KMS-11 (cell line): ENCODE measurements at regions not wholly inside any gene's neighbourhood (a gene's known extent, or its start where the extent isn't known, plus 50 kb on each side); places are given as distances from the start of the nearest gene placed in this dataset.
"Not testable (repeated sequence)": the region's sequence is repeated elsewhere in the genome, so short reads cannot be mapped to it uniquely, and the experiment has no call there.

Experiments
- H2AFZ ChIP-seq: fragments of 200-600 bp; sonication (generic); 2 replicates; pipeline ENCODE4 v1.6.1; 2016; ENCODE audit warnings: antibody characterized with exemption, mixed run types, low read depth
- H3K27ac ChIP-seq: fragments of 200-600 bp; sonication (generic); 2 replicates; pipeline ENCODE4 v1.6.1; 2016; ENCODE audit warnings: mild to moderate bottlenecking, mixed run types
- H3K27me3 ChIP-seq: fragments of 200-600 bp; sonication (generic); 2 replicates; pipeline ENCODE4 v1.6.1; 2017; ENCODE audit warnings: mild to moderate bottlenecking, low read depth, mixed run types, moderate library complexity; ENCODE audit not compliant: insufficient read depth
- H3K36me3 ChIP-seq: fragments of 200-600 bp; sonication (generic); 2 replicates; pipeline ENCODE4 v1.6.1; 2017; ENCODE audit warnings: mild to moderate bottlenecking, mixed run types; ENCODE audit not compliant: insufficient read depth
- H3K4me1 ChIP-seq: fragments of 200-600 bp; sonication (generic); 2 replicates; pipeline ENCODE4 v1.6.1; 2016; ENCODE audit warnings: mild to moderate bottlenecking, low read depth, mixed run types; ENCODE audit not compliant: poor library complexity, severe bottlenecking
- H3K4me2 ChIP-seq: fragments of 200-600 bp; sonication (generic); 2 replicates; pipeline ENCODE4 v1.7.0; 2016; ENCODE audit warnings: mild to moderate bottlenecking, mixed run types
- H3K4me3 ChIP-seq: fragments of 200-600 bp; sonication (generic); IDR thresholded peaks from 2 replicates; pipeline ENCODE4 v1.6.1; 2017; ENCODE audit warnings: low read depth, low read length, mixed read lengths; ENCODE audit not compliant: insufficient read depth
- H3K79me2 ChIP-seq: fragments of 200-600 bp; sonication (generic); 2 replicates; pipeline ENCODE4 v1.6.1; 2016; ENCODE audit warnings: low read depth, mixed run types; ENCODE audit not compliant: insufficient read depth
- H3K9ac ChIP-seq: fragments of 200-600 bp; sonication (generic); 2 replicates; pipeline ENCODE4 v1.6.1; 2016; ENCODE audit warnings: mild to moderate bottlenecking, mixed run types
- H4K20me1 ChIP-seq: fragments of 200-600 bp; sonication (generic); 2 replicates; pipeline ENCODE4 v1.6.1; 2016; ENCODE audit warnings: mild to moderate bottlenecking, mixed run types; ENCODE audit not compliant: insufficient read depth
- TF ChIP-seq, protein P1 (sequence below): fragments of 200-600 bp; sonication (generic); conservative IDR thresholded peaks from 2 replicates; pipeline ENCODE4 v1.6.1; 2017; ENCODE audit warnings: low read depth, mild to moderate bottlenecking, antibody characterized with exemption, low read length, moderate library complexity, mixed read lengths

DNA sequence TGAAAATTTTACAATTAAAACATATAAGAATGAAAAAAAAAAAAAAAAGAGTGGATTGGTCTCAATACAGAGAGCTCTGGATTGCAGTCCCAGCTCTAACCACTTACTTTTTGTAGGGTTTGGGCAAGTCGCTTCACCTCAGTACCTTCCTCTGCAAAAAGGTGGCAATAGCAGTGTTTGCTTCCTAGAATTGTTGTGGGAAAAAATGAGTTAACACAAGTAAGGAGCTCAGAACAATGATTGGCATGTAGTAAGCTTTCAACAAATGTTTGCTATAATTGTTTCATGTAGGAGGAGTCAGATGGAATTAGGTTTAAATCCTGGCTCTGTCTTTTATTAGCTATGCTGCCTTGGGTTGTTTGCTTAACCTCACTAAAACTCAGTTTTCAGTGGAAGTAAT, 425.2 kb upstream of the TBL1XR1 start:
- TF ChIP-seq, protein P1, sequence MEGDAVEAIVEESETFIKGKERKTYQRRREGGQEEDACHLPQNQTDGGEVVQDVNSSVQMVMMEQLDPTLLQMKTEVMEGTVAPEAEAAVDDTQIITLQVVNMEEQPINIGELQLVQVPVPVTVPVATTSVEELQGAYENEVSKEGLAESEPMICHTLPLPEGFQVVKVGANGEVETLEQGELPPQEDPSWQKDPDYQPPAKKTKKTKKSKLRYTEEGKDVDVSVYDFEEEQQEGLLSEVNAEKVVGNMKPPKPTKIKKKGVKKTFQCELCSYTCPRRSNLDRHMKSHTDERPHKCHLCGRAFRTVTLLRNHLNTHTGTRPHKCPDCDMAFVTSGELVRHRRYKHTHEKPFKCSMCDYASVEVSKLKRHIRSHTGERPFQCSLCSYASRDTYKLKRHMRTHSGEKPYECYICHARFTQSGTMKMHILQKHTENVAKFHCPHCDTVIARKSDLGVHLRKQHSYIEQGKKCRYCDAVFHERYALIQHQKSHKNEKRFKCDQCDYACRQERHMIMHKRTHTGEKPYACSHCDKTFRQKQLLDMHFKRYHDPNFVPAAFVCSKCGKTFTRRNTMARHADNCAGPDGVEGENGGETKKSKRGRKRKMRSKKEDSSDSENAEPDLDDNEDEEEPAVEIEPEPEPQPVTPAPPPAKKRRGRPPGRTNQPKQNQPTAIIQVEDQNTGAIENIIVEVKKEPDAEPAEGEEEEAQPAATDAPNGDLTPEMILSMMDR = no peak
- no peak overlapping the region for H3K27ac ChIP-seq
- no peak overlapping the region for H3K4me2 ChIP-seq
- H3K27me3 ChIP-seq = no peaks in the 10 kb centered on the region
- H3K9ac ChIP-seq = no peak overlapping the region
- no peak overlapping the region for H3K4me3 ChIP-seq
- no peak overlapping the region for H2AFZ ChIP-seq
- H4K20me1 ChIP-seq = no peaks in the 10 kb centered on the region
- H3K79me2 ChIP-seq = no peaks in the 10 kb centered on the region
- H3K36me3 ChIP-seq = no peaks in the 10 kb centered on the region
- peaks cover 4% of the 10 kb centered on the region for H3K4me1 ChIP-seq

DNA sequence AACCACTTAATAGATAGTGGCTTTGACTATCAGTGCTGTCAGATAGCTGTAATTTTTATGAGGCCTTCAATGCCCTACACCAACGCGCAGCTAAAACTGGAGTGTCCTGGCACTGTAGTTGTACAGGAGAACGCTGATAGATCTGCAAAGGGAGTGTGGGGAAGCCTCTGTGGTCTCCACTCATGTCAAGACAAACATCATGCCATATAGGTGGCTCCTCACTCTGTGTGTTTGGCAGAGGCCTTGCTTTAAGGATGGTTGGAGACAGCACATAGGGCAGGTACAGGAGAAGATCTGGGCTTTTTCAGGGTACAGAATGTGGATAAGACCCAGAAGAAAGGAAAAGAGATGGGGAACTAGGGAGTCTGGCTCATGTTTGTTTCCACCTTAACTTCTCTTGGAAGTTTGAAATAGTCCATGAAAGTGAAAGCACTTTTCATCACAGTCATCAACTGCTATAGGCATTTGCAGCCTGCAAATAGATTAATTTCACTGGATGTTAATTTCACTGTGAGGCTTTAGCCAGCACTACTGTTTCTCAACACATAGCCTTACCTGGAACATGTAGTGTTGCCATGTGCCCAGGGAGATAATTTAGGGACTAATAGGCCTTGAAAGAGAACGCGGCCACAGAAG, 425.8 kb upstream of the TBL1XR1 start:
- peaks cover 4% of the 10 kb centered on the region for H3K4me1 ChIP-seq
- no peaks in the 10 kb centered on the region for H3K27me3 ChIP-seq
- no peak overlapping the region for H3K27ac ChIP-seq
- TF ChIP-seq, protein P1 = no peak
- H3K4me3 ChIP-seq = no peak overlapping the region
- no peaks in the 10 kb centered on the region for H4K20me1 ChIP-seq
- H3K9ac ChIP-seq = no peak overlapping the region
- H3K36me3 ChIP-seq = no peaks in the 10 kb centered on the region
- H3K4me2 ChIP-seq = no peak overlapping the region
- no peak overlapping the region for H2AFZ ChIP-seq
- no peaks in the 10 kb centered on the region for H3K79me2 ChIP-seq

DNA sequence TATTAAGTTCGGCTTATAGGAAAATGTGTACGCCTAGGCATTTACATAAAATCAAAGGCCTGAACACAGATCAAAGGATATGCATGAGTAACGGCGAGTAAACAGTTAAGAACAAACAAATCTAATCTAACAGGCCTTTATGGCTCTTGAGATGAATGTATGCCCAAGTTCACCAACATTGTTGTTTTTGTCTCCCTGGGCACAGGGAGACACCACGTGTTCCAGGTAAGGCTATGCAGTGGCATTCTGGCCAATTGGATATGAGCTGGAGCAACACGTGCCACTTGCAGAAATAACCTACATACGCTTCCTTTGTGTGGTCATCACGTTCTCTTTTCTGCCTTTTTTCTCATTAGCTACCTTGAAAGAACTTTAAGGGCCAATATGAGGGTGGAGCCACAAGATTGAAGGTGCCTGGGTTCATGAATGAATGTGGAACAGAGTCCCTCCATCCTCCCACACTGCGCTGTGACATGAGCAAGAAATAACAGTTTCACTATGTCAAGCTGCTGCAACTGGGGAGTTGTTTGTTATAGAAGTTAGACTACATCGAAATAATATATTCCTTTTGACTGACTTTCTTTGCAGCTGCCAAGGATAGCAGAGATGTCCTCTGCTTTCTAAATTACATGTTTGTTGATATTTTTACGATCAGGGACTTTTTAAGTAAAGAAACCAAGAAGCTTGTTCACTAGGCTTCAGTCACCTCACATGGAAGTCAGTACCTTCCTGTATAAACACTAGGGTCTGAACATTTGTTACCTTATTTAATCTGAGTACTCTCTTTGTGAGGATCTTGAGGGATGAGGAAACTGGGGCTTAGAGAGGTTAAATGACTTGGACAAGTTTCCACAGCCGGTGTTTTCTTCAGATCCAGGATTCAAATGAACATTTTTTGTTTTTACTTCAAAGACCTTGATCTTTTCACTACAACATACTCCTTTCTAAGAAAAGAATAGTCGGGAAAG, 427.5 kb upstream of the TBL1XR1 start:
- no peak overlapping the region for H3K4me2 ChIP-seq
- no peak overlapping the region for H3K4me3 ChIP-seq
- no peaks in the 10 kb centered on the region for H3K36me3 ChIP-seq
- H2AFZ ChIP-seq = no peak overlapping the region
- H4K20me1 ChIP-seq = no peaks in the 10 kb centered on the region
- no peaks in the 10 kb centered on the region for H3K4me1 ChIP-seq
- no peak overlapping the region for H3K27ac ChIP-seq
- H3K9ac ChIP-seq = no peak overlapping the region
- no peaks in the 10 kb centered on the region for H3K27me3 ChIP-seq
- no peaks in the 10 kb centered on the region for H3K79me2 ChIP-seq
- TF ChIP-seq, protein P1 = no peak

DNA sequence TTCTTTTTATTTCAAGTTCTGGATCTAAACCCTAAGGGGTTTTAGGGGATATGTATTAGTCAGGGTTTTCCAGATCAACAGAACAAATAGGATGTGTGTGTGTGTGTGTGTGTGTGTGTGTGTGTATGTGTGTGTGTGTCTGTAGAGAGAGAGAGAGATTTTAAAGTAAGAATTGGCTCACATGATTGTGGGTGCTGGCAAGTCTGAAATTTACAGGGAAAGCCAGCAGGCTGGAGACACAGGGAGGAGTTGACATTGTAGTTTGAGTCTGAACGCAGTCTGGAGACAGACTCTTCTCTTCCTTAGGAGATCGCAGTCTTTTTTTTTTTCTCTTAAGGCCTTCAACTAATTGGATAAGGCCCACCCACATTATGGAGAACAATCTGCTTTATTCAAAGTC, 428.8 kb upstream of the TBL1XR1 start:
- H3K27ac ChIP-seq = no peak overlapping the region
- no peaks in the 10 kb centered on the region for H3K27me3 ChIP-seq
- TF ChIP-seq, protein P1 = no peak
- no peaks in the 10 kb centered on the region for H4K20me1 ChIP-seq
- H3K9ac ChIP-seq = no peak overlapping the region
- no peak overlapping the region for H2AFZ ChIP-seq
- no peaks in the 10 kb centered on the region for H3K36me3 ChIP-seq
- H3K79me2 ChIP-seq = no peaks in the 10 kb centered on the region
- H3K4me3 ChIP-seq = no peak overlapping the region
- no peaks in the 10 kb centered on the region for H3K4me1 ChIP-seq
- H3K4me2 ChIP-seq = no peak overlapping the region

DNA sequence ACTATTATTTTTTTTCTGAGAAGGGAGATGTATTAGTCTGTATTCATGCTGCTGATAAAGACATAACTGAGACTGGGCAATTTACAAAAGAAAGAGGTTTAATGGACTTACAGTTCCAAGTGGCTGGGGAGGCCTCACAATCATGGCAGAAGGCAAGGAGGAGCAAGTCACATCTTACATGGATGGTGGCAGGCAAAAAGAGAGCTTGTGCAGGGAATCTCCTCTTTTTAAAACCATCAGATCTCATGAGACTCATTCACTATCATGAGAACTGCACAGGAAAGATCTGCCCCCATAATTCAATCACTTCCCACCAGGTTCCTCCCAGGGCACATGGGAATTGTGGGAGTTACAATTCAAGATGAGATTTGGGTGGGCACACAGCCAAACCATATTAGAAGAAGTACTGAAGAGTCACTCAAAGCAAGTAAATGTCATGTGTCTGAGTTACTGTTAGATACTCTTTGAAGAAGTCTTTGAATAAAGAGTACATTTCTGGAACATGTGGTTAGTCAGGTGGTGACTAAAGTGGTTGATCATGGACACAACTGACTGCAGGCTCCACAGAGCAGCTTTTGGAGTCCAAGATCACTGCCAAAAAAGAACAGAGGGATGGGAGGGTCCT, 430.9 kb upstream of the TBL1XR1 start:
- H3K4me2 ChIP-seq, H3K4me3 ChIP-seq, H3K9ac ChIP-seq, H3K4me1 ChIP-seq, H3K79me2 ChIP-seq, H2AFZ ChIP-seq, H3K27me3 ChIP-seq, H3K27ac ChIP-seq, H4K20me1 ChIP-seq, H3K36me3 ChIP-seq: not testable (repeated sequence)
